Cerebellar cortex (tissue), 1 donor: ENCODE measurements at regions not wholly inside any gene's neighbourhood (a gene's known extent, or its start where the extent isn't known, plus 50 kb on each side); places are given as distances from the start of the nearest gene placed in this dataset.

Experiments used
- DNase-seq: peaks from one replicate; pipeline ENCODE4 v3.0.0-alpha.2; 2015; ENCODE audit warnings: low spot score

DNA sequence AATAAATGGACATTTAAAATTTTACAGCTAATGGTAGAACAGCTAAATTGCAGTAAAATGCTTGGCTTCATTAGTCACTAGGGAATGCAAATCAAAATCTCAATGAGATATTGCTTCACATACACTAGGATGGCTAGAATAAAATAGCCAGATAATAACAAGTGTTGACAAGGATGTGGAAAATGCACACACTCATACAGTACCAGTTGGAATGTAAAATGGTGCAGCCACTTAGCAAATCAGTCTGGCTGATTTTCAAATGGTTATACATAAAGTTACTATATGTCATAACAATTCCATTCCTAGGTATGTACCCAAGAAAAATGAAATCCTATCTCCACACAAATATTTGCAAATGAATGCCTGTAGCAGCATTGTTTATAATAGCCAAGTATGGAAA lies 452.1 kb downstream of the HDGFL1 start:
- no peak for DNase-seq

DNA sequence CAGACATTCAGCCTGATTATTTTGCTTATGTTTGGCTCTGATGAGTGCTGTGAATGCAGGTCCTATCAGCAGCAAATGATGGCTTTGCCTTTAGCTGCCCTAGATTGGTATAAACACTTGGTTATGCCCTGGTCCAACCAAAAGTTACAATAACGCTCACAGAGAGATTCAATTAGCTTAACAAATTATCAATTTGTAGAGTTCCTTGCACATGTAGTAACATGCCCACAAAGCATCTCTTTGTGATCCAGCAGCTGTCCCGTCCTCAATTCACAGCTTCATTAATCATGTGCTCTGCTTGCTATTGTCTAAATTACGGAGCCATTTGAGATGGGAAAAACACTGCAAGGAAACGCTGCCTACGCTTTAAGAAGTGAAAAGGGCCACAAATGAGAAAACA lies 457.9 kb downstream of the HDGFL1 start:
- no peak for DNase-seq

DNA sequence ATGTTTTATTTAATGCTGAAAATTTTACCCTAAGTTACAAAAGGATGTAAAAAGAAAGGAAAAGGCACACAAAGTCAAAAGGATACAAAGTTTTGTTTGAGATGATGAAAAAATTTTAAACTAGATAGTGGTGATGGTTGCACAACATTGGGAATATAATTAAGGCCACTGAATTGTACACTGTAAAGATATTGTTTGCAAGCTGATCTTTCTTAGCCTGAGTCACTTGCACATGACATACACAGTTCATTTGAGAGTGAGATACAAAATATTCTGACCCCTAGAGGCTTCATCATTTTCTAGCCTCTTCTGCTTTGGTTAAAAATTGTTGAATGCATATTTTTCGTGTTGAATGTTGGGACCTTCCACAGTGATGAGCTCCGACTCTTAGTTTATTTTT lies 462.6 kb downstream of the HDGFL1 start:
- no peak for DNase-seq

DNA sequence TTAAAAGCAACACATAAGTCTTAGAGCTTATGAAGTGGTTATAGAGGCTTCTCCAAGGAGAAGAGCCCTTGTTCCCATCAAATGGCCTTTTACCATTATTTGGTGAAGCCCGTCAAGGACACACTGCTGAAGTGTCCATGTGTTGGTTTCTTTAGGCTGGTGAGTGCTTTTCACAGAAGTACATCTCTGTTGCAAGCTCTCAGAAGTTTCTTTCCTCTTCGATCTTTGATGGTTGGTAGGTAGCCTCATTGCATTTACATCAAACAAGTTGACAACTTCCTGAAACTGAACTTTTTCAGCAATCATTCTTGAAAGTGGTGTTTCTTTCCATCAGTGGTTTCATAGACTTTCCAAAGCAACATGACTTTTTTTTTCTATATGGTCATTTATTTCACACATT lies 465.6 kb downstream of the HDGFL1 start:
- DNase-seq = no peak

DNA sequence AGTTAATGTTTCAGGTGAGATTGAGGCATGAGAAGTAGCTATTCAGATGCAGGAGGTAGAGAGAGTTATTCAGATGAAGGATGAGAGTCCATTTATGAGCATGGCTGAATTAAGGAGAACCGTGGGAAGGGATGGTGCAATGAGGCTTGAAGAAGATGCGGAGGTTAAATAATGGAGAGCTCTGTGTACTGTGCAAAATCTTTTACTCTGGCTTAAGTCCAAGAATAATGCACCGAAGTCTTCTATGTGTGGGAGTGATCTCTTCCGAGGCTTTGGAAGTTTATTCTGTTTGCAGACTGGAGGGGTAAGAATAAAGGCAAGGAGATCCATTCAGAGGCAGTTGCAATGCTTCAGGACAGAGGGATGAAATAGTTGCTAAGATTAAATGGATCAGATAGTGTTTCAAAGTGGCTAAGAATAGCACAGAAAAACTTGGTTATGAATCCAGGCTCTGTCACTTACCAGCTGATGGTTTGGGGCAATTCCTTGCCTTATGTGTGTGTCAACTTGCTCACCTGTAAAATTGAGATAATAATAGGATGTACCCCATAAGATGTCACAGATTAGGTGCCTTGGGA lies 467.1 kb downstream of the HDGFL1 start:
- no peak for DNase-seq

DNA sequence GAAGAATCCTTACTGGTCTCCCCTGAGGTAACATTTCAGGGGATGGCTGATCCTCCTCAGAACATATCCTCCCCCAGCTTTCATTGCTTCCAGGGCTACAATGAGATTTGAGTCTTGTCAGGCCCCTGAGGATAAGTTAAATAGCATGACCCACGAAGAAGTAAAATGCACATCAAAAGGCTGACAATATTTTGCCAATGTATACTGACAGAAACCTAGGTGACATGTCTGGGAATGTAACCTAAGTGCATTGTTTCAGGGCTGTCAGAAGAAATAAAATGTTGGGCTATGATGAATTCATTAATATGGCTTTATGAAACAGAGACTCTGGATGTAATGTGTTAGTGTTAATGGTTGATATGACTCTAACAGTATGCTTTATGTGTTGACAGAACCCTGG lies 471.5 kb downstream of the HDGFL1 start:
- DNase-seq = no peak

DNA sequence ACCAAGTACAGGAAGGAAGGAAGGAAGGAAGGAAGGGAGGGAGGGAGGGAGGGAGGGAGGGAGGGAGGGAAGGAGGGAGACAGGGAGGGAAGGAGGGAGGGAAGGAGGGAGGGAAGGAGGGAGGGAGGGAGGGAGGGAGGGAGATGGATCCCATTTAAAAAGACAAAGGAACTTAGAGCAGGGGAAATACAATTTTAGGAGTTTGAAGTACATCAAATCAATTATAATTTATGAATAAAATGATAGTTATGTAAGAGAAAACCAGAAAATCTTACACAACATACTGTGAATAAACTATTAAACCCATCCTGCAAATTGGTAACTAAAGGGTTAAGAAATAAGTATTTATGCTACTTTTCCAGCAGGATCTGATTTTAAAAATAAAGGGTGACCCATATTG lies 475.9 kb downstream of the HDGFL1 start:
- no peak for DNase-seq

DNA sequence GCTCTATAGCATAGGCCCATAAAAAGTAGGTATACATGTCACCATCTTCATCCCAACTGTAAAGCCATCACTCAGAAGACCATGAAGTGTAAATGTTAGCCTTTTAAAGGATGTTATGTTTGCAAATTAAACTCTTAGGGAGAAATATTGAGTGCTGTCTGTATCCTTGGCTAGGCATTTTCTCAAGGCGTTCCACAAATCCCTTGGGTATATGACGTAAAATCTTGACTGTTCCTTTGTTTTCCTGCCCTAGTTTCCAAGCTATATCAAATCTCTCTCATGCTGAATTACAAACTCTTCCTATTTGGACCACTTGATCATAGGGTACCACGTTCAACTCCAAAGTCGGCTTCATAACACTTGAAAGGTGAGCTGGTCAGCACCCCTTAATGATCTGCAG lies 486.2 kb downstream of the HDGFL1 start:
- no peak for DNase-seq

DNA sequence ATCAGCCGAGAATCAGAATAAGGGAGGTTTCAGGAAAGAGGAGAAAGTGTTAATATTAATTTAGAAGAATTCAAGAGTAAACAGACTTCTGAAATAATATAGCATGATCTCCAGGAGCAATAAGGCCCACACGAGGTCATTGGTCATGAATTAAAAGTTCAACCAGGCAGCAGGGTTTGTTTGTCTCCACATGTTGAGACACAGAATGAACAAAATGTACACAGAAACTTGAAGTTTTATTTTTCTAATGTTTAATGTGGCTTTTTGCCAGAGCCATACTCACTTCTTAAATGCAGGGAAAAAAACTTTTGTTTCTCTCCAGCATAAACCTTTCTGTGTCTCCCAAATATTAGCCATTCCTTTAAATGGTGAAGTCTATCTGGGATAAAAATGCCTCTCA lies 504.5 kb downstream of the HDGFL1 start:
- no peak for DNase-seq

DNA sequence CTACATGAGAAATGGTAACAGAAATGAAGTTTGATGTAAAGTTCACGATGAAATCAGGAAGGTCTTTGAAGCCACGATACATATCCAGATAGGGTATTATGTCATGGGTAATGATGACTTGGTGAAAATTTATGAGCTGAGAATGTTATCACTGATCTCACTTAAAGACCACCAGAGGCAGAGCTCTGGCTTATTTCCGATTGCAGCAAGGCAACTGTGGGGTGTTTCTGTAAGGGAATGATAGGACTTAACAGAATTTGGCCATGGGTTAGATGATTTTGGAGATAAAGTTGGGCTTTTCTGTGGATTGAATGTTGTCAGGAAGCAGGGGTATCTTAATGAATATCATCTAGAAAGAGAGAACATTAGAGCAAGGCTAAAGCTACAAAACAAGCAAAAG lies 508.4 kb downstream of the HDGFL1 start:
- DNase-seq = no peak

DNA sequence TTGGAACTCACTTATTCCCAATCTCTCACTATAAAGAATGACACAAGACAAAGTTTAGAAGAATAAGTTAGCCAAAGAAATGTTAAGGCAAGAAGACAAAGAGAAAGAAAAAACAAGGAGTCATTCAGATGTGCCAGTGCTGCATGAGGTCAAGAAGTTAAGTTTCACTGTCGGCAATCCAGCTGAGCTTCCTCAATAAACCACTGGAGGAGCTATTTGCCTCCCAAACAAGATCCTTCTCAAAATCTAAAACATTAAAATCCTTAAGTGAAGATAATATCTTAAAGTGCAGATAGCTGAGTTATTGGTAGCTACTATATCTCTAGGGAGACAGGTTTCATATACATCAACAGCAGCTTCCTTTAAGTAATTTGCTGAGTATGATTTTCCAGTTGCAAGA lies 512.3 kb downstream of the HDGFL1 start:
- no peak for DNase-seq

DNA sequence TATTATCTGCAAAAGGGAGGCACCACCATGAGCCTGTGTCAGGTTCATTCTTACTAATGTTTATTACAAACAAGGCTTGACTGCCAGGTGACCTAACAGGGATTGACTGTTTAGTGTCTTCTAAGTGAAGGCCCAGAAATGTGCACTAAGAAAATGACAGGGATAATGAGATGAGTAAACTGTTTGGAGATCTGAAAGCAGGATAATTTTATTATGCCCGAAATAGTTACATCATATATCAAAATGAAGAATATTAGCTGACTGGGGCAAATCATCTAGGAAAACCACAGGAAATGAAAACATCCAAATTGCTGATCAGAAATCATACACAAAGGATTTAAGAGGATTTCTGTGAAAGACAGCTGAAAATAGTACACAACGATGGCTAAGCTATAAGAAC lies 516.7 kb downstream of the HDGFL1 start:
- DNase-seq = no peak

DNA sequence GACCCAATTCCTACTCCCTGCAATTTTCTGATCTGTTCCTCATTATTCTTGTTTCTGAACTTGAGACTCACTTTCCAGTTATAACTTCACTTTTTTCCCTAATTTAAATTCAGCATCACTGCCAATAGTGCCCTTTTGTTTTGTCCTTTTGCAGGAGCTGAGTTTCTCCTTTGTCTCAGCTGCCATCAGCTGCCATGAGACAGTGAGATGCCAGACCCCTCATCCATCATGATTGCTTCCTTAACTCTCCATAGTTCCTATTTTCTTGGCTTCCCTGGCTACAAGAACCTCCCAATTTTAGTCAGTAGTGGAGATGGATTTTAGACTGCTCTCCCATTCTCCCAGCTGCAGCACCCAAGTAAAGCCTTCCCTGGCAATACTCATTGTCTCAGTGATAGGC lies 518.1 kb downstream of the HDGFL1 start:
- no peak for DNase-seq

DNA sequence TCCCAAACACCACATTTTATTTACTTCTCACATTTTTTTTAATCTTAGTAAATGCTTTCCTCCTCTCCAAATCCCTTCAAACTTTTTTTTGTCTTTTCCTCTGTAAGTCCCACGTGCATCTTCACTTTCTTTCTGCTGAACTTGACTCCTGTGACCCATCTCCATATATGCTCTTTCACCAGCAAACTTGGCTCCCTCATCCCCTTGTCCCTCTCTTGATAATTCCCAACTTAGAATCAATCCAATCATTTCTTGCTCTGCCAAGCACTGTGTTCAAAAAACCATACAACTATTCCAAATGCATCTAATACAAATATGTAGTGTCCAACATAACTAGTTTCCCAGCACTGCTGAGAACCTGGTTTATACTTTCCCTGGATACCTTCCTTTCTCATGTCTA lies 519.4 kb downstream of the HDGFL1 start:
- DNase-seq = no peak

DNA sequence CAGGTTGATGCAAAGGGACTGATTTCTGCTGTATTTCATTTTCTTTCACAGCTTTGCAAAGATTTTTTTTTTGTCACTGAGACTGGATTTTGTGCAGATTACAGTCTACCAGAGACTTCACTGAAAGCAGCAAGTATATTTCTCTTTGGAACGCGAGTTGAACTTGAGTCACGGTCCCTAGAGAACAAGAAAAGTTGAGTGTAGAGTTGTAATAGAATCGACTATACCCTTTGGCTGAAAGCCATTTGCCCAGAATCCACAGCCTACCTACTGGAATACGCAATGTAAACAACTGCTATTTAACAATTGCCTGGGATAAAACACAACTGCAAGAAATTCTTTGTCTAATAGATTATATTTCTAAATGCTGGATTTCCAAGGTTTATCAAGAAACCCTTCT lies 520.6 kb downstream of the HDGFL1 start:
- no peak for DNase-seq

DNA sequence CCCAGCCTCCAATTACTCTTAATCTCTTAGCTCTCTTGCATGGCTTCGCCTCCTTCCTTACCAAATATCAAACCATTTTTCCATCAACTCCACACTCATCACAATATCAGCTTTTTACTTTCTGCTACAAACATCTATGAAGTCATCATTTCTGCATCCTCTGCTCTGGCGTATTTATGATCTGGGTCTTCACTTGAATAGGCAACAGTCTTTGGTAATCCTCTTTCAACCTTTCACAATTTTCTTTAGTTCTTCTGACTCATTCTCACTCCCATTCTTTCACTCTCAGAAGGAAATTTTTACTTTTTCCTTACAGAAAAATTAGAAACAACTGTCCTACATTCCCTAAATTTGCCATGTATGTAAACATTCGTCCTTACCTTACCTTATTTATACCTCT lies 522.4 kb downstream of the HDGFL1 start:
- DNase-seq = no peak

DNA sequence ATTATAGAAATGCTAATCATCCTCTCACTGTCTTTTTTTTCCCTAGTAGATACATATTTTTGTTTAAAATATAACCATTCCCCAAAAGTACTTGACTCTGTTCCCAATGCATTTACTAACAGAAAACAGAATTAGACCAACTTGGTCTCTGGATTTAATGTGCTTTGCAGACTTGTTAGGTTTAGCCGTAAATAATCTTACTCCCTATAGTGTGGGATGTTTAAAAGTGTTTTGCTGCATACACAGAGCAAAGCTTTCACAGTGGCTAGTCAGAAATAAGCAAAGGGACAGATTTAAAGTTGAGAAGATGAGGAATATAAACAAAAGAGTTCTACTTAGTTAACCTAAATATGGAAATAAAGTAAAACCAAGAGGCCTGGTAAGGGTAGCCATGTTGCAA lies 527.5 kb downstream of the HDGFL1 start:
- no peak for DNase-seq

DNA sequence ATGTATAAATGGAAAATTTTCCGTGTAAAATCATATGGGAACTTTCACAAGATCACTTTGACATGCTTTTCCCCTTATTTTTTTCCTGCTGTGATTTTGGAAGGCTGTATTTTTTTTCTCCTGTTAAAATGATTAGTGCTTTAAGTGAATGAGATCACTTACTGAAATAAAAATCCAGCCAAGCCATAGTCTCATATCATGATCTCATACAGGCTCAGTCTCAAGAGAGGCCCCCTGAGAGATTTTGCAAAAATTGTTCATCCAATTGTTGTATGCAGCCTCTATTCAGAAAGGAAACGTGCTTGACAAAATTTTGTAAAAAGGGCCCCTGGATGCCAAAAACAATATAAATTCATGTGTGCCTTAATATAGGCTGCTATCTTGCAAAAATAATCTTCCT lies 528.2 kb downstream of the HDGFL1 start:
- no peak for DNase-seq

DNA sequence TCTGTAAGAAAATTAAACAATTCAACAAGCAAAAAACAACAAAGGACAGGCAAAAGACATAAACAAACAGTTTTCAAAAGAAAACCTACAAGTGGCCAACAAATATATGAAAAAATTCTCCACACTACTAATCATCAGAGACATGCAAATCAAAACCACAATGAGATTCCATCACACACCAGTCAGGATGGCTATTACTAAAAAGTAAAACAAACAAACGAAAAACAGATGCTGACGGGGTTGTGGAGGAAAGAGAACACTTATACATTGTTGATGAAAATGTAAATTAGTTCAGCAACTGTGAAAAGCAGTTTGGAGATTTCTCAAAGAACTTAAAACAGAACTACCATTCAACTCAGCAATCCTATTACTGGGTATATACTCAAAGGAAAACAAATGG lies 537.6 kb downstream of the HDGFL1 start:
- DNase-seq = no peak

DNA sequence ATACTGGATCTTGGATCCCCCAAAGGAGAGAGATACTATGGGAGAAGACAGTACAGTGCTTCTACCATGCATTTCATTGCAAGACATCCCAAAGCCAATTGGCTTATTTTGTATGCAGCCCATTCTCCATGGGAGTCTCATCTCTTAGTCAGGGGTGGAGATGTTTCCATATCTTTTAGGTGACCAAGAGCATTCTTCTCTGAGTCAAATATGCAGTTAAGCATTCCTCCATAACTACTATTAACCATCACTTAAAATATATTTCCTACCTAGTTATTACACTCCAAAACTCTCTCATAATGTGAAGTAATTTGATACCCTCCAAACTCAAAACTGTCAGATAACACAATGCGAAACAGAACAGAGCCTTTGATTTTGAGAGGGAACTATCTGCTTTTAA lies 542.6 kb downstream of the HDGFL1 start:
- no peak for DNase-seq

DNA sequence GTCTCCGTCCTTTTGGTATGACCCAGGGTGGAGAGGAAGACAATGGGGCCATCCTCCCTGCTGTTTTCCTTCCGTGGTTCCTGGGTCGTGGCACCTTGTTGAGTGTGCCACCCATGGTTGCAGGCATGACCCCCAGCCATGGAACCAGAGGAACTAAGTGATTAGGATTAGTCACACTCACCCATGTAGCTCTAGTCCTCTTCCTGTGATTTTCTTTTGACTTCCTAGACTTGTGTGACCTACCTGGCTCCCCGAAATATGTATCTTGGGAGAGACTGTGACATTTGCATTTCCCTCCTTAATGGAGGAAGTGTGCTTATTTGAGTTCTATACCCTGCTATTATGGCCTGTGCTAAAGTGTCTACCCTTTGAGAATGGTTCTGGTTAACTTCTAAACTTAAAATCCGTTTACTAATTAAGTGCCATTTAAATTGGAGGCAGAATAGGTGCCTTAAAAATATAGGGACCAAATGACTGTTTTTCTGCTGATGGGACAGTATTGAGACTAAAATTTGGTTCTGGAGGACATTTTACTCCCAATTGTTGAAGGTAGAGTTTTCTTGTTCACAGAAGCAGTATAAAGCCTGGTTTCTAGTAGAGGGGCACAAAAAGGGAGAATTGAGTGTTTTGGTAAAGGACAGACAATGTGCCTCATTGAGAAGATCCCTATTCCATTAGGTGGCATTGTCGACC lies 545.6 kb downstream of the HDGFL1 start:
- DNase-seq = no peak

DNA sequence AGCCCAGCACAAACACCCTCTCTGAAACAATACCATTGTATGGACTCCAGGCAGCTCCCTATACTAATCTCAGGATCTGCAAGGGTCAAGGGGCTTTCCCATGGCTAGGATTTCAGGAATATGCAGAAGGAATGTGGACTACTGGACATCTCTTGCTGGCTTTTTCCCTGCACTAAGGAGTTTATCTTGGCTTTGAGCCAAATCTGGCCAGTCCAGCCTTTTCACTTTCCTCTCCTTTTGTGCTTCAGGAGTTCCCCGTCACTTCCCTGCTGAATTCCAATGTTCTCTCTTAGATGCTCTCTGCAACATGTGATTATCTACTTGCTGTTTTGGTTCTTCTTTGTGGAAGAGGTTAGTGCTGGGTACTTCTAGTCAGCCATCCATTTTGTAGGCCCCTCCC lies 568.2 kb downstream of the HDGFL1 start:
- DNase-seq = no peak

DNA sequence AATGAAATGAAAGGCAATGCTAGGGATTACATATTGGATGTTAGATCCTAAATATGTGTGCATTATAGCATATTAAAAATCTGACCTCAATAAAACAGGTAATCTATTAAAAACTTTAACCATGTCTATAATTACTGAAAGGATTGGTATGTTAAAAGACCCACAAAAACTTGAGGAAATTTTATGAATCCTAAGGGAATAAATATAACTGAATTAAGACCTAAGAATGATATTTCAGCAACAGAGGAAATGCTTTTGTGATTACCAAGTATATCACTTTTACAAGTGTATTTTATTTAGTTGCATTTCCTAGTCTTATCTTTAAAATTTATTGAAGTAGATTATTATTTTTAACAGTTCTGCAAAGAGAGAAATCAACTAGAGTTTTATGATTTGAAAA lies 571.5 kb downstream of the HDGFL1 start:
- no peak for DNase-seq

DNA sequence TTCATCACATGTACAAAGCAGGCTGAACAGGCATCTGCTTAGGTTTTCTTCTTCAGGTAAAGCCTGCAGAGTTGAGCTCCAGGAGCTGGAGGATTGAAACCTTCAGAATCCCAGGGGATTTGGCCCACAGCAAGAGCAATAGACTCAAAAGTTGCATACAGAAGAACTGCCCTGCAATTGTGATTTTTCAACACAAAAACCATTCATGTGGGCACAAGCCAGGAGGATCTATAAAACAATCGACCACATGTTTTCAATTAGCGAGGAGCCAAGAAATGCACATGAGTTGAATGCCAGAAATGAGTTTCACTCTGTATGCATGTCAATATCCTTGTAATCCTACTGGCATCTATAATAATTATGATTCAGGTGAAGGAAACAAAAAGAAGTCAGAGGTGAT lies 576.4 kb downstream of the HDGFL1 start:
- DNase-seq = no peak
